H1 (cell line): ENCODE measurements at regions not wholly inside any gene's neighbourhood (a gene's known extent, or its start where the extent isn't known, plus 50 kb on each side); places are given as distances from the start of the nearest gene placed in this dataset.

ENCODE experiments used
- CTCF ChIA-PET: fragments of 300-600 bp; sonication (Branson Sonifier 250); formaldehyde crosslinking; loops from one replicate; lab custom pipeline; 2021; ENCODE audit not compliant: partially characterized antibody; lab: Charles Lee
- POLR2A ChIA-PET: fragments of 300-600 bp; sonication (Branson Sonifier 250); formaldehyde crosslinking; loops from one replicate; lab custom pipeline; 2021; ENCODE audit warnings: inconsistent platforms; ENCODE audit not compliant: partially characterized antibody; lab: Charles Lee
- DNase-seq, 2 experiments: peaks; one replicate each; pipeline versions ENCODE4 v3.0.0 to v3.0.0-alpha.2; 2010 to 2022; ENCODE audit warnings: low spot score in 2 of 2, low read depth in 1 of 2, mixed read lengths in 1 of 2
- FAIRE-seq: peaks from 2 replicates; lab custom pipeline; 2011; peaks lifted over from hg19 to GRCh38; lab: Jason Lieb, UNC
- H2AFZ ChIP-seq: 2 replicates; pipeline ENCODE4 v1.8.1; 2012; ENCODE audit warnings: low read length, inconsistent platforms
- H2AK5ac ChIP-seq: 2 replicates; pipeline ENCODE4 v1.6.1; 2013; ENCODE audit warnings: low read depth, low read length
- H2BK120ac ChIP-seq: replicated peaks from 2 replicates; pipeline ENCODE3; 2013; ENCODE audit warnings: low read depth, low read length, inconsistent platforms
- H2BK12ac ChIP-seq: 2 replicates; pipeline ENCODE4 v1.6.1; 2013; ENCODE audit warnings: low read depth, low read length
- H2BK15ac ChIP-seq: 2 replicates; pipeline ENCODE4 v1.6.1; 2013; ENCODE audit warnings: low read length
- H2BK20ac ChIP-seq: 2 replicates; pipeline ENCODE4 v1.6.1; 2013; ENCODE audit warnings: low read length
- H2BK5ac ChIP-seq: 2 replicates; pipeline ENCODE4 v1.6.1; 2013; ENCODE audit warnings: low read depth, low read length
- H3K14ac ChIP-seq: 2 replicates; pipeline ENCODE4 v1.6.1; 2013; ENCODE audit warnings: inconsistent platforms; ENCODE audit not compliant: insufficient read length
- H3K18ac ChIP-seq: 2 replicates; pipeline ENCODE4 v1.6.1; 2013; ENCODE audit warnings: low read length; ENCODE audit errors: extremely low read depth
- H3K23ac ChIP-seq: 2 replicates; pipeline ENCODE4 v1.6.1; 2013; ENCODE audit warnings: inconsistent platforms; ENCODE audit not compliant: insufficient read length
- H3K23me2 ChIP-seq: 2 replicates; pipeline ENCODE4 v1.6.1; 2013; ENCODE audit warnings: low read depth, low read length
- H3K27ac ChIP-seq: 2 replicates; pipeline ENCODE4 v1.6.1; 2011; ENCODE audit warnings: low read depth, low read length, inconsistent platforms
- H3K27me3 ChIP-seq, 4 experiments: replicated peaks in 1 of 4; 1 replicate in 1 of 4; 2 replicates in 3 of 4; pipeline versions ENCODE4 v1.6.1 to v1.8.1; 2011 to 2013; ENCODE audit warnings: low read length in 3 of 4, mild to moderate bottlenecking in 3 of 4, inconsistent platforms in 2 of 4, mixed read lengths in 2 of 4, moderate library complexity in 1 of 4; ENCODE audit not compliant: control insufficient read depth in 3 of 4, insufficient read depth in 3 of 4; ENCODE audit errors: extremely low read depth in 1 of 4
- H3K36me3 ChIP-seq, 4 experiments: 2 replicates each; pipeline versions ENCODE4 v1.6.1 to v1.8.1; 2011 to 2013; ENCODE audit warnings: mild to moderate bottlenecking in 4 of 4, low read length in 3 of 4, moderate library complexity in 2 of 4, control low read depth in 1 of 4, inconsistent platforms in 1 of 4; ENCODE audit not compliant: insufficient read depth in 4 of 4, control insufficient read depth in 2 of 4
- H3K4ac ChIP-seq: replicated peaks from 2 replicates; pipeline ENCODE3; 2013; ENCODE audit warnings: low read length, low read depth, mixed read lengths, inconsistent platforms; ENCODE audit not compliant: insufficient read length
- H3K4me1 ChIP-seq, 4 experiments: replicated peaks in 1 of 4; 1 replicate in 1 of 4; 2 replicates in 3 of 4; pipeline versions ENCODE4 v1.6.1 to v1.8.1; 2011 to 2013; ENCODE audit warnings: low read length in 3 of 4, inconsistent platforms in 2 of 4, mixed read lengths in 1 of 4; ENCODE audit not compliant: insufficient read depth in 4 of 4, control insufficient read depth in 3 of 4
- H3K4me2 ChIP-seq, 2 experiments: 2 replicates each; pipeline versions ENCODE4 v1.6.1 to v1.8.1; 2011 to 2013; ENCODE audit warnings: low read depth in 2 of 2, low read length in 2 of 2, control low read depth in 1 of 2, inconsistent platforms in 1 of 2, mild to moderate bottlenecking in 1 of 2; ENCODE audit not compliant: insufficient read depth in 1 of 2
- H3K4me3 ChIP-seq, 4 experiments: fragments of 200-600, 300-600 bp in 1 of 4; sonication (generic), shearing (Covaris generic), sonication (Bioruptor Twin) in 1 of 4; 2 replicates each; pipeline versions ENCODE4 v1.5.1 to v1.8.1; 2011 to 2016; ENCODE audit warnings: low read length in 4 of 4, low read depth in 3 of 4, control low read depth in 2 of 4, inconsistent platforms in 2 of 4, mild to moderate bottlenecking in 2 of 4, mixed read lengths in 1 of 4, moderate library complexity in 1 of 4; ENCODE audit not compliant: insufficient read depth in 2 of 4; ENCODE audit errors: extremely low read depth in 1 of 4
- H3K56ac ChIP-seq: replicated peaks from 2 replicates; pipeline ENCODE3; 2013; ENCODE audit warnings: low read depth, mild to moderate bottlenecking, mixed read lengths, low read length, inconsistent platforms; ENCODE audit not compliant: insufficient read length
- H3K79me1 ChIP-seq: 2 replicates; pipeline ENCODE4 v1.6.1; 2013; ENCODE audit warnings: low read depth, low read length, control low read depth
- H3K79me2 ChIP-seq, 2 experiments: 2 replicates each; pipeline versions ENCODE4 v1.6.1 to v1.8.1; 2012 to 2013; ENCODE audit warnings: low read length in 2 of 2, mild to moderate bottlenecking in 2 of 2, inconsistent platforms in 1 of 2; ENCODE audit not compliant: insufficient read depth in 2 of 2, control insufficient read depth in 1 of 2
- H3K9ac ChIP-seq, 4 experiments: replicated peaks in 1 of 4; 1 replicate in 1 of 4; 2 replicates in 3 of 4; pipeline versions ENCODE4 v1.6.1 to v1.8.1; 2011 to 2013; ENCODE audit warnings: low read depth in 3 of 4, low read length in 3 of 4, control low read depth in 2 of 4, mild to moderate bottlenecking in 2 of 4, moderate library complexity in 2 of 4, inconsistent platforms in 1 of 4; ENCODE audit errors: extremely low read depth in 1 of 4
- H3K9me3 ChIP-seq, 2 experiments: 2 replicates each; pipeline versions ENCODE4 v1.6.1 to v1.8.1; 2012 to 2013; ENCODE audit warnings: mild to moderate bottlenecking in 2 of 2, moderate library complexity in 2 of 2, control low read depth in 1 of 2, inconsistent platforms in 1 of 2, low read depth in 1 of 2, low read length in 1 of 2, mixed read lengths in 1 of 2; ENCODE audit not compliant: insufficient read depth in 2 of 2
- H4K20me1 ChIP-seq, 2 experiments: replicated peaks in 1 of 2; 2 replicates each; pipeline versions ENCODE3 to v1.8.1; 2011 to 2013; ENCODE audit warnings: inconsistent platforms in 2 of 2, low read length in 2 of 2, mild to moderate bottlenecking in 1 of 2; ENCODE audit not compliant: insufficient read depth in 2 of 2, control insufficient read depth in 1 of 2
- H4K5ac ChIP-seq: 2 replicates; pipeline ENCODE4 v1.6.1; 2013; ENCODE audit warnings: low read length, low read depth, mixed read lengths, inconsistent platforms; ENCODE audit not compliant: insufficient read length
- H4K8ac ChIP-seq: 2 replicates; pipeline ENCODE4 v1.8.0; 2013; ENCODE audit warnings: mild to moderate bottlenecking, moderate library complexity, low read length, inconsistent platforms; ENCODE audit not compliant: insufficient read depth; ENCODE audit errors: extremely low read depth
- H4K91ac ChIP-seq: replicated peaks from 2 replicates; pipeline ENCODE3; 2013; ENCODE audit warnings: low read length, mixed read lengths, inconsistent platforms; ENCODE audit not compliant: insufficient read length
- ATF3 ChIP-seq: IDR thresholded peaks from 2 replicates; pipeline ENCODE4 v1.6.1; 2011; ENCODE audit warnings: low read depth, mild to moderate bottlenecking, low read length; ENCODE audit not compliant: insufficient read depth
- EGR1 ChIP-seq: IDR thresholded peaks from 2 replicates; pipeline ENCODE4 v1.6.1; 2011; ENCODE audit warnings: low read depth, low read length, borderline replicate concordance
- EZH2 ChIP-seq: fragments of 200-600 bp; sonication (generic); IDR thresholded peaks from 2 replicates; pipeline ENCODE4 v1.7.1; 2012; ENCODE audit warnings: low read depth, mild to moderate bottlenecking, moderate library complexity, low read length, inconsistent platforms; ENCODE audit not compliant: severe bottlenecking
- HDAC2 ChIP-seq, 2 experiments: fragments of 300-600 bp in 1 of 2; sonication (generic) in 1 of 2; IDR thresholded peaks; 2 replicates each; pipeline ENCODE4 v1.6.1; 2011 to 2012; ENCODE audit warnings: low read depth in 2 of 2, low read length in 2 of 2, mild to moderate bottlenecking in 2 of 2, moderate library complexity in 2 of 2, borderline replicate concordance in 1 of 2, inconsistent platforms in 1 of 2
- WGBS, 2 experiments: shearing (Covaris generic) in 1 of 2; methylation state at CpG; one replicate each; pipeline versions ENCODE4 v1.1.6 to v1.1.7; 2013 to 2015; ENCODE audit warnings: low lambda C conversion rate in 2 of 2, mixed read lengths in 2 of 2, inconsistent platforms in 1 of 2, low coverage in 1 of 2, missing lambda C conversion rate in 1 of 2; ENCODE audit not compliant: insufficient replicate concordance in 2 of 2, insufficient coverage in 1 of 2, insufficient read length in 1 of 2; ENCODE audit errors: extremely low coverage in 1 of 2, missing lambda C conversion rate in 1 of 2; 5-methylcytosine and 5-hydroxymethylcytosine counted together

- Histone ChIP-seq H3K27me3 (peaks cover 6 to 53% (median 44%) of the 10 kb centered on the region in 4 experiments), H3K9ac (no peak overlapping the region), H3K4me1 (peaks cover 3 to 9% (median 4%) of the 10 kb centered on the region in 4 experiments; a peak in 5 of 7 replicates), H3K27ac (no peak overlapping the region), H2BK5ac (no peak overlapping the region), H3K23me2 (peaks cover 11% of the 10 kb centered on the region; the same call in 1 of the 2 replicates), H2AK5ac (no peak overlapping the region), H2BK15ac (no peak overlapping the region), H4K8ac (no peak overlapping the region), H3K36me3 (peaks cover 0 to 3% (median 0%) of the 10 kb centered on the region in 4 experiments; a peak in 1 of 8 replicates), H3K9me3 (peaks cover 11 to 14% of the 10 kb centered on the region in 2 experiments; a peak in 3 of 4 replicates), H2AFZ (peak overlapping the region; percentile 26; the same call in 1 of the 2 replicates), H3K56ac (no peak overlapping the region), H2BK20ac (no peak overlapping the region), H3K14ac (no peak overlapping the region), H3K23ac (no peak overlapping the region), H3K4me2 (peak overlapping the region; percentile 74 to 88), H3K4me3 (peak overlapping the region; percentile 47 to 71 (median 56)), H4K5ac (no peak overlapping the region), H4K91ac (no peak overlapping the region), H3K79me1 (no peaks in the 10 kb centered on the region), H2BK120ac (no peak overlapping the region), H3K18ac (0 out of 2 replicates have a peak overlapping the region, but pooled peaks have one; percentile 56), H4K20me1 (peaks cover 0 to 1% of the 10 kb centered on the region in 2 experiments), H2BK12ac (no peak overlapping the region), H3K4ac (no peak overlapping the region), H3K79me2 (no peaks in the 10 kb centered on the region)
- CTCF ChIA-PET: no interaction called here
- FAIRE-seq (no peak), DNase-seq (no peak)
- 4% methylated on average over 19 of the region's 39 CpGs; no CpG with 5 or more reads in 1 of the 2 experiments for WGBS, 2 experiments
- POLR2A ChIA-PET: no interaction called here
- TF ChIP-seq ATF3 (no peak), EZH2 (peak; percentile 61), EGR1 (peak; percentile 75; the same call in 1 of the 2 replicates), HDAC2 (IDR thresholded peaks at IDR 0.05; ENCODE audit: borderline replicate concordance in 1 of 2, low read depth in 2 of 2, low read length in 2 of 2) (0 out of 4 replicates have a peak, but pooled peaks of 1 of the 2 experiments have one; percentile 11)
Observed at GRCh38 chr4:183797011-183797444, 108.1 kb upstream of the STOX2 start.
